ENCODE measurements at regions not wholly inside any gene's neighbourhood (a gene's known extent, or its start where the extent isn't known, plus 50 kb on each side); places are given as distances from the start of the nearest gene placed in this dataset.

- Histone ChIP-seq H3K27ac (no peak overlapping the region), H3K9me3 (no peaks in the 10 kb centered on the region), H3K4me1 (no peaks in the 10 kb centered on the region), H3K27me3 (no peaks in the 10 kb centered on the region), H3K4me3 (no peak overlapping the region), H3K36me3 (ENCODE audit: low read depth, missing control alignments) (no peaks in the 10 kb centered on the region)
- TF ChIP-seq CTCF (IDR thresholded peaks at IDR 0.05): no peak
- TF ChIP-seq POLR2A (IDR thresholded peaks at IDR 0.05): no peak
- DNase-seq: no peak
- intact Hi-C loops (cut with DNase I; ENCODE audit: low total_unique reads): loop anchor here (10.0 kb wide), 1 partner anchor 49 kb away; no protein-coding TSS in a partner anchor
- 60 to 74% methylated on average over 2 of the region's 2 CpGs for WGBS, 2 donors
Measured at GRCh38 chr14:22325676-22326400, 263.2 kb downstream of the DAD1 start.

DNA sequence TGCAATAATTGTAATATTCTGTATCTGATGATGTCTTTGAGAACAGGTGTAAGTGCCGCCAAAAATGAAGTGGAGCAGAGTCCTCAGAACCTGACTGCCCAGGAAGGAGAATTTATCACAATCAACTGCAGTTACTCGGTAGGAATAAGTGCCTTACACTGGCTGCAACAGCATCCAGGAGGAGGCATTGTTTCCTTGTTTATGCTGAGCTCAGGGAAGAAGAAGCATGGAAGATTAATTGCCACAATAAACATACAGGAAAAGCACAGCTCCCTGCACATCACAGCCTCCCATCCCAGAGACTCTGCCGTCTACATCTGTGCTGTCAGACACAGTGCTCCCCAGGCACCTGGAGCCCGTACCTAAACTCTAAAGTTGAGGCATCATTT, 268.7 kb downstream of the DAD1 start:
- WGBS, 2 donors: 61 to 62% methylated on average over 4 of the region's 4 CpGs
- no peaks in the 10 kb centered on the region for H3K27me3 ChIP-seq
- no peaks in the 10 kb centered on the region for H3K9me3 ChIP-seq
- no peaks in the 10 kb centered on the region for H3K4me1 ChIP-seq
- no peaks in the 10 kb centered on the region for H3K36me3 ChIP-seq (ENCODE audit: low read depth, missing control alignments)
- intact Hi-C loops (cut with DNase I; ENCODE audit: low total_unique reads): loop anchor here (10.0 kb wide), 1 partner anchor 54 kb away; no protein-coding TSS in a partner anchor
- no peak overlapping the region for H3K4me3 ChIP-seq
- H3K27ac ChIP-seq: no peak overlapping the region
- DNase-seq: no peak
- TF ChIP-seq CTCF (IDR thresholded peaks at IDR 0.05) (no peak), POLR2A (IDR thresholded peaks at IDR 0.05) (no peak)

- 47 to 57% methylated on average over 4 of the region's 4 CpGs for WGBS, 2 donors
- Histone ChIP-seq H3K9me3 (no peaks in the 10 kb centered on the region), H3K27ac (no peak overlapping the region), H3K27me3 (no peaks in the 10 kb centered on the region), H3K36me3 (ENCODE audit: low read depth, missing control alignments) (no peaks in the 10 kb centered on the region), H3K4me1 (no peaks in the 10 kb centered on the region), H3K4me3 (no peak overlapping the region)
- TF ChIP-seq CTCF (IDR thresholded peaks at IDR 0.05): peak; percentile 46 to 75 (median 68)
- TF ChIP-seq POLR2A (IDR thresholded peaks at IDR 0.05): no peak
- intact Hi-C loops (cut with DNase I; ENCODE audit: low total_unique reads): loop anchor here (10.0 kb wide), 1 partner anchor 55 kb away; no protein-coding TSS in a partner anchor
- peak; percentile 76 for DNase-seq
Measured at GRCh38 chr14:22319526-22320361, 269.3 kb downstream of the DAD1 start.

DNA sequence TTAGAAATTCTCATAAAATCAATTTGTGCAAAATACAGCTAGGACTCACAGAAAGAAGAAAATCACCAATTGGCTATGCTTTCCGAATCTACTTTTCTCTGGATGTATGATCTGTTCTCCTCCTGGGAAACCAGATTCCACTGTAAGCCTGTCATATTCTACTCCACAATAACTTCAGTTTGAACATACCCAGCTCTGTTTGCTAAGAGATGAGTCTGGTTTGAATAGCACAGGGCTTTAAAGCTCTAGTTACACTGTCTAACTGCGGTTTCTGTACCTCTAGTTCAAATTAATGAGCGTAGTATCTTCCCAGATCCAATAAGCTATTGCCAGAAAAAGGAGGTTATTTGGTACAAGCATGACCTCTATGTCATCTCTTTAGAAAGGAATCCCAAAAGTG, 270.1 kb downstream of the DAD1 start:
- WGBS, 2 donors: 59 to 89% methylated on average over 3 of the region's 3 CpGs

More for the DNA sequence above, 270.1 kb downstream of the DAD1 start:
- intact Hi-C loops (cut with DNase I; ENCODE audit: low total_unique reads): no loop called here
- no peaks in the 10 kb centered on the region for H3K4me1 ChIP-seq
- no peak for DNase-seq
- no peaks in the 10 kb centered on the region for H3K27me3 ChIP-seq
- TF ChIP-seq POLR2A (IDR thresholded peaks at IDR 0.05) (no peak), CTCF (IDR thresholded peaks at IDR 0.05) (no peak)
- no peak overlapping the region for H3K4me3 ChIP-seq
- no peak overlapping the region for H3K27ac ChIP-seq
- H3K9me3 ChIP-seq: no peaks in the 10 kb centered on the region
- H3K36me3 ChIP-seq (ENCODE audit: low read depth, missing control alignments): no peaks in the 10 kb centered on the region
